ENCODE measurements at regions not wholly inside any gene's neighbourhood (a gene's known extent, or its start where the extent isn't known, plus 50 kb on each side); places are given as distances from the start of the nearest gene placed in this dataset.

- no peak for ATAC-seq
- intact Hi-C loops (cut with micrococcal nuclease) = no loop called here
- no peaks in the 10 kb centered on the region for H3K27me3 Mint-ChIP-seq
Measured at GRCh38 chr18:44025421-44025820, 655.3 kb upstream of the SETBP1 start.

DNA sequence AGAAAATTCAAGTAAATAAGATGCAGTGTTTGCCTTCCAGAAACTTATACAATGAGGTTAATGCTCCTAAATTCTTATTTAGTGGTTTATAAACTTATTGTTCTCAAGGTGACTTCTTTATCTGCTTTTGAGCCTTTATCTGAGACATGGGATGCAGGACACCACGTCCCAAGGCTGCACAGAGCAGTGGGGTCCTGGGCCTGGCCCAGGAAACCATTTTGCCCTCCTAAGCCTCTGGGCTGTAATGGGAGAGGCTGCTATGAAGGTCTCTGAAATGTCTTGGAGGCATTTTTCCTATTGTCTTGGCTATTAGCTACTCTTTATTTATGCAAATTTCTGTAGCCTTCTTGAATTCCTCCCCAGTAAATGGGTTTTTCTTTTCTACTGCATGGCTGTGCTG is 652.6 kb upstream of the SETBP1 start:
- H3K4me3 Mint-ChIP-seq = no peak overlapping the region
- no peaks in the 10 kb centered on the region for H3K36me3 Mint-ChIP-seq (ENCODE audit: low read depth)
- no peak for TF ChIP-seq CTCF (IDR thresholded peaks at IDR 0.05)
- intact Hi-C loops (cut with micrococcal nuclease) = no loop called here
- CTCF ChIA-PET = no interaction called here
- no peaks in the 10 kb centered on the region for H3K27me3 Mint-ChIP-seq
- POLR2A ChIA-PET = no interaction called here
- DNase-seq (no peak), ATAC-seq (no peak)
- no peaks in the 10 kb centered on the region for H3K4me1 Mint-ChIP-seq (ENCODE audit: low read depth)
- H3K27ac Mint-ChIP-seq = no peak overlapping the region
- H3K9me3 Mint-ChIP-seq = peaks cover 3% of the 10 kb centered on the region

More at GRCh38 chr18:44025421-44025820, 655.3 kb upstream of the SETBP1 start:
- no peaks in the 10 kb centered on the region for H3K36me3 Mint-ChIP-seq (ENCODE audit: low read depth)
- no peak overlapping the region for H3K4me3 Mint-ChIP-seq
- no peak overlapping the region for H3K27ac Mint-ChIP-seq
- CTCF ChIA-PET = no interaction called here
- no peak for DNase-seq
- H3K4me1 Mint-ChIP-seq (ENCODE audit: low read depth) = no peaks in the 10 kb centered on the region
- POLR2A ChIA-PET = no interaction called here
- H3K9me3 Mint-ChIP-seq = peaks cover 3% of the 10 kb centered on the region
- TF ChIP-seq CTCF (IDR thresholded peaks at IDR 0.05) = no peak

- POLR2A ChIA-PET = no interaction called here
- Mint-ChIP-seq H3K27me3 (no peaks in the 10 kb centered on the region), H3K4me1 (ENCODE audit: low read depth) (no peaks in the 10 kb centered on the region), H3K27ac (no peak overlapping the region), H3K36me3 (ENCODE audit: low read depth) (no peaks in the 10 kb centered on the region), H3K4me3 (no peak overlapping the region), H3K9me3 (peaks cover 3% of the 10 kb centered on the region)
- DNase-seq (no peak), ATAC-seq (no peak)
- CTCF ChIA-PET = no interaction called here
- TF ChIP-seq CTCF (IDR thresholded peaks at IDR 0.05) = no peak
- intact Hi-C loops (cut with micrococcal nuclease) = no loop called here
Measured at GRCh38 chr18:44031063-44031462, 649.6 kb upstream of the SETBP1 start.

DNA sequence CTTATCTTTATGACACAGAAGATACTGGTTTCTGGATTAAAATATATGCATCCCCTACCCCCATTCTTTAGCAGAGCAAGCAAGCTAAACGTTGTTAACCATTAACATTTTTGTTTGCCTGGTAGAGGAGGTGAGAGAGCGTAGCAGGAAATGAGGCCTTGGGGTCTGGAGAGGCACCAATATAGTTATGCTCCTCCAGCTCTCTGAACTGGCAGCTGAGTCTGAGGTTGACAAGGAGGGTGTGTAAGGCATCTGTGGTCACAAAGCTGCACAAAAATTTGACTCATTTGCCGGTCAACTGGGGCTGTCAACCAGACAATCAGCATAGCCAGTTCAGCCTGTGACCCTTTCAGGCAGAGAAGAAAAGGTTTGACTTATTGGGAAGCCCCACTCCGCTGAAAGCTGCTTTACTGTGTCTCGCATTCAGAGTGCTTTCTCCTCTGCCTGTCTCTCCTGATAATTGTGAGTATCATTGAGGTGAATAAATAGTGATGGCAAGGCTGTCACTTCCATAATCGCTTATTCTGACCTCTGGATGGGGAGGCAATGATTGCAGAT is 647.5 kb upstream of the SETBP1 start:
- no peak for TF ChIP-seq CTCF (IDR thresholded peaks at IDR 0.05)
- H3K36me3 Mint-ChIP-seq (ENCODE audit: low read depth) = no peaks in the 10 kb centered on the region
- H3K27ac Mint-ChIP-seq = no peak overlapping the region
- no peaks in the 10 kb centered on the region for H3K4me1 Mint-ChIP-seq (ENCODE audit: low read depth)
- ChIA-PET POLR2A (no interaction called here), CTCF (no interaction called here)
- no peaks in the 10 kb centered on the region for H3K27me3 Mint-ChIP-seq
- DNase-seq = no peak
- peaks cover 3% of the 10 kb centered on the region for H3K9me3 Mint-ChIP-seq
- no peak overlapping the region for H3K4me3 Mint-ChIP-seq
- intact Hi-C loops (cut with micrococcal nuclease) = no loop called here
- ATAC-seq = no peak

GRCh38 chr18:44035554-44035953 is 645.1 kb upstream of the SETBP1 start:
- Mint-ChIP-seq H3K36me3 (ENCODE audit: low read depth) (no peaks in the 10 kb centered on the region), H3K27ac (no peak overlapping the region), H3K9me3 (no peaks in the 10 kb centered on the region), H3K4me1 (ENCODE audit: low read depth) (no peaks in the 10 kb centered on the region), H3K4me3 (no peak overlapping the region), H3K27me3 (no peaks in the 10 kb centered on the region)
- ChIA-PET CTCF (no interaction called here), POLR2A (no interaction called here)
- ATAC-seq (no peak), DNase-seq (no peak)
- TF ChIP-seq CTCF (IDR thresholded peaks at IDR 0.05) = no peak
- intact Hi-C loops (cut with micrococcal nuclease) = no loop called here

Measured in activated CD8-positive, alpha-beta T cell treated with anti-CD3 and anti-CD28 coated beads for 36 hours (primary cell).